Endodermal cell (in vitro differentiated cells): ENCODE measurements at regions not wholly inside any gene's neighbourhood (a gene's known extent, or its start where the extent isn't known, plus 50 kb on each side); places are given as distances from the start of the nearest gene placed in this dataset.

Experiments
- DNase-seq: peaks from one replicate; pipeline ENCODE4 v3.0.0-alpha.2; 2017
- H3K27ac ChIP-seq: 2 replicates; pipeline ENCODE4 v1.5.1; 2013; ENCODE audit warnings: mild to moderate bottlenecking, low read depth, low read length, moderate library complexity
- H3K27me3 ChIP-seq: 2 replicates; pipeline ENCODE4 v1.6.1; 2013; ENCODE audit warnings: mild to moderate bottlenecking, low read length, moderate library complexity; ENCODE audit not compliant: insufficient read depth, control insufficient read depth, poor library complexity, severe bottlenecking
- H3K36me3 ChIP-seq: 2 replicates; pipeline ENCODE4 v1.7.0; 2013; ENCODE audit warnings: mild to moderate bottlenecking, low read length, moderate library complexity; ENCODE audit not compliant: control insufficient read depth, insufficient read depth
- H3K4me1 ChIP-seq: one replicate; pipeline ENCODE4 v1.7.0; 2013; ENCODE audit warnings: low read length; ENCODE audit not compliant: control insufficient read depth, insufficient read depth
- H3K4me3 ChIP-seq: 2 replicates; pipeline ENCODE4 v1.5.1; 2013; ENCODE audit warnings: mild to moderate bottlenecking, low read length, moderate library complexity
- H3K9ac ChIP-seq: 2 replicates; pipeline ENCODE4 v1.6.1; 2013; ENCODE audit warnings: mild to moderate bottlenecking, low read length, moderate library complexity; ENCODE audit not compliant: poor library complexity, severe bottlenecking; ENCODE audit errors: extremely low read depth
- H3K9me3 ChIP-seq: 2 replicates; pipeline ENCODE4 v1.6.1; 2013; ENCODE audit warnings: mild to moderate bottlenecking, low read length, moderate library complexity; ENCODE audit not compliant: control insufficient read depth
- H3K27ac Mint-ChIP-seq: 2 replicates; pipeline ENCODE4 v1.8.0; 2020; ENCODE audit warnings: mixed read lengths
- H3K27me3 Mint-ChIP-seq: 2 replicates; pipeline ENCODE4 v1.8.0; 2021; ENCODE audit warnings: mild to moderate bottlenecking, mixed read lengths; ENCODE audit not compliant: insufficient read depth
- H3K36me3 Mint-ChIP-seq: 2 replicates; pipeline ENCODE4 v1.8.0; 2020; ENCODE audit warnings: low read depth, mixed read lengths
- H3K4me1 Mint-ChIP-seq: 2 replicates; pipeline ENCODE4 v1.8.0; 2020; ENCODE audit warnings: mixed read lengths
- H3K4me3 Mint-ChIP-seq: 2 replicates; pipeline ENCODE4 v1.8.0; 2020; ENCODE audit warnings: mild to moderate bottlenecking, moderate library complexity, mixed read lengths
- H3K9me3 Mint-ChIP-seq: 2 replicates; pipeline ENCODE4 v1.8.0; 2020; ENCODE audit warnings: mild to moderate bottlenecking, mixed read lengths
- CTCF ChIP-seq: fragments of 200-600 bp; sonication (generic); conservative IDR thresholded peaks from 2 replicates; pipeline ENCODE4 v1.5.0; 2021; ENCODE audit warnings: antibody characterized with exemption, mild to moderate bottlenecking
- WGBS, 2 experiments: methylation state at CpG; one replicate each; pipeline versions ENCODE4 v1.1.5 to v1.1.7; 2013; ENCODE audit warnings: missing lambda C conversion rate in 2 of 2, mixed read lengths in 1 of 2; ENCODE audit not compliant: insufficient coverage in 1 of 2, insufficient read length in 1 of 2; 5-methylcytosine and 5-hydroxymethylcytosine counted together

- H3K9ac ChIP-seq: no peak overlapping the region
- H3K4me1 Mint-ChIP-seq: peaks cover 8% of the 10 kb centered on the region
- no peaks in the 10 kb centered on the region for H3K4me1 ChIP-seq
- H3K9me3 ChIP-seq: no peaks in the 10 kb centered on the region
- DNase-seq: no peak
- TF ChIP-seq CTCF: no peak
- H3K36me3 ChIP-seq: no peaks in the 10 kb centered on the region
- WGBS, 2 experiments: 80 to 100% methylated on average over 2 to 3 of the region's 3 CpGs
- no peak overlapping the region for H3K27ac ChIP-seq
- H3K36me3 Mint-ChIP-seq: no peaks in the 10 kb centered on the region
- H3K9me3 Mint-ChIP-seq: no peaks in the 10 kb centered on the region
- no peak overlapping the region for H3K4me3 ChIP-seq
- H3K4me3 Mint-ChIP-seq: no peak overlapping the region
- peaks cover 19% of the 10 kb centered on the region for H3K27me3 ChIP-seq
- no peak overlapping the region for H3K27ac Mint-ChIP-seq
- peaks cover 38% of the 10 kb centered on the region for H3K27me3 Mint-ChIP-seq
Measured at GRCh38 chr1:101302831-101303511, 66.2 kb downstream of the S1PR1 start.

GRCh38 chr1:101307985-101308689 lies 71.3 kb downstream of the S1PR1 start:
- Histone ChIP-seq H3K4me3 (no peak overlapping the region), H3K9me3 (no peaks in the 10 kb centered on the region), H3K27ac (no peak overlapping the region), H3K4me1 (no peaks in the 10 kb centered on the region), H3K27me3 (peaks cover 65% of the 10 kb centered on the region), H3K36me3 (no peaks in the 10 kb centered on the region), H3K9ac (no peak overlapping the region)
- Mint-ChIP-seq H3K4me1 (peaks cover 18% of the 10 kb centered on the region), H3K27ac (no peak overlapping the region), H3K4me3 (no peak overlapping the region), H3K27me3 (peaks cover 84% of the 10 kb centered on the region), H3K9me3 (no peaks in the 10 kb centered on the region), H3K36me3 (no peaks in the 10 kb centered on the region)
- TF ChIP-seq CTCF: no peak
- no peak for DNase-seq
- WGBS, 2 experiments: 87 to 90% methylated on average over 5 to 7 of the region's 7 CpGs

- Histone ChIP-seq H3K27ac (no peak overlapping the region), H3K27me3 (peaks cover 73% of the 10 kb centered on the region), H3K9ac (no peak overlapping the region), H3K36me3 (no peaks in the 10 kb centered on the region), H3K4me3 (no peak overlapping the region), H3K4me1 (no peaks in the 10 kb centered on the region), H3K9me3 (no peaks in the 10 kb centered on the region)
- Mint-ChIP-seq H3K4me3 (peak overlapping the region; percentile 56), H3K9me3 (no peaks in the 10 kb centered on the region), H3K27me3 (peaks cover 89% of the 10 kb centered on the region), H3K4me1 (peaks cover 18% of the 10 kb centered on the region), H3K36me3 (no peaks in the 10 kb centered on the region), H3K27ac (no peak overlapping the region)
- TF ChIP-seq CTCF: no peak
- DNase-seq: peak; percentile 61
- WGBS, 2 experiments: 39 to 77% methylated on average over 2 to 6 of the region's 8 CpGs
Measured at GRCh38 chr1:101308935-101309333, 72.1 kb downstream of the S1PR1 start.
